Activated CD8-positive, alpha-beta T cell treated with anti-CD3 and anti-CD28 coated beads for 36 hours (primary cell): ENCODE measurements at regions not wholly inside any gene's neighbourhood (a gene's known extent, or its start where the extent isn't known, plus 50 kb on each side); places are given as distances from the start of the nearest gene placed in this dataset.

ENCODE experiments used
- ATAC-seq: fragments of 200-7000 bp; cut with Tn5 transposase; one replicate; pipeline ENCODE4 v1.10.0; 2021; ENCODE audit warnings: mild to moderate bottlenecking, moderate library complexity
- CTCF ChIA-PET: fragments of 350-600 bp; sonication (Branson Sonifier 250); formaldehyde crosslinking; loops from one replicate; lab custom pipeline; 2021; ENCODE audit warnings: antibody characterized with exemption; lab: Charles Lee
- POLR2A ChIA-PET: fragments of 350-600 bp; sonication (Branson Sonifier 250); formaldehyde crosslinking; loops from one replicate; lab custom pipeline; 2021; ENCODE audit warnings: antibody characterized with exemption; lab: Charles Lee
- DNase-seq: peaks from one replicate; pipeline ENCODE4 v3.0.0-alpha.2; 2020
- H3K27ac Mint-ChIP-seq: one replicate; pipeline ENCODE4 v1.8.0; 2021; ENCODE audit warnings: mild to moderate bottlenecking, mixed read lengths
- H3K27me3 Mint-ChIP-seq: one replicate; pipeline ENCODE4 v1.8.0; 2021; ENCODE audit warnings: mixed read lengths
- H3K36me3 Mint-ChIP-seq: one replicate; pipeline ENCODE4 v1.8.0; 2021; ENCODE audit warnings: low read depth, mixed read lengths
- H3K4me1 Mint-ChIP-seq: one replicate; pipeline ENCODE4 v1.8.0; 2021; ENCODE audit warnings: low read depth, mixed read lengths
- H3K4me3 Mint-ChIP-seq: one replicate; pipeline ENCODE4 v1.8.0; 2021; ENCODE audit warnings: mild to moderate bottlenecking, moderate library complexity, mixed read lengths
- H3K9me3 Mint-ChIP-seq: one replicate; pipeline ENCODE4 v1.8.0; 2021; ENCODE audit warnings: mixed read lengths
- CTCF ChIP-seq: fragments of 200-600 bp; IDR thresholded peaks from one replicate; pipeline ENCODE4 v1.8.0; 2022; ENCODE audit warnings: antibody characterized with exemption, mild to moderate bottlenecking
- intact Hi-C: fragments of 100-400 bp; cut with micrococcal nuclease; formaldehyde crosslinking; loops from one replicate; pipeline ENCODE4 v1.10.0; 2022

- H3K27me3 Mint-ChIP-seq = no peaks in the 10 kb centered on the region
- no peak for DNase-seq
- H3K4me1 Mint-ChIP-seq = no peaks in the 10 kb centered on the region
- H3K36me3 Mint-ChIP-seq = no peaks in the 10 kb centered on the region
- H3K9me3 Mint-ChIP-seq = peaks cover 7% of the 10 kb centered on the region
- intact Hi-C loops = no loop called here
- POLR2A ChIA-PET = no interaction called here
- CTCF ChIA-PET = no interaction called here
- no peak overlapping the region for H3K27ac Mint-ChIP-seq
- no peak overlapping the region for H3K4me3 Mint-ChIP-seq
- ATAC-seq = no peak
- TF ChIP-seq CTCF = no peak
Measured at GRCh38 chr1:190043655-190044054, 434.0 kb downstream of the BRINP3 start.

GRCh38 chr1:190046231-190046630 lies 431.4 kb downstream of the BRINP3 start:
- Mint-ChIP-seq H3K36me3 (no peaks in the 10 kb centered on the region), H3K27me3 (no peaks in the 10 kb centered on the region), H3K27ac (no peak overlapping the region), H3K9me3 (peaks cover 7% of the 10 kb centered on the region), H3K4me3 (no peak overlapping the region), H3K4me1 (no peaks in the 10 kb centered on the region)
- CTCF ChIA-PET = no interaction called here
- intact Hi-C loops = no loop called here
- POLR2A ChIA-PET = no interaction called here
- DNase-seq = no peak
- no peak for TF ChIP-seq CTCF
- no peak for ATAC-seq
